ENCODE measurements at regions not wholly inside any gene's neighbourhood (a gene's known extent, or its start where the extent isn't known, plus 50 kb on each side); places are given as distances from the start of the nearest gene placed in this dataset.

DNA sequence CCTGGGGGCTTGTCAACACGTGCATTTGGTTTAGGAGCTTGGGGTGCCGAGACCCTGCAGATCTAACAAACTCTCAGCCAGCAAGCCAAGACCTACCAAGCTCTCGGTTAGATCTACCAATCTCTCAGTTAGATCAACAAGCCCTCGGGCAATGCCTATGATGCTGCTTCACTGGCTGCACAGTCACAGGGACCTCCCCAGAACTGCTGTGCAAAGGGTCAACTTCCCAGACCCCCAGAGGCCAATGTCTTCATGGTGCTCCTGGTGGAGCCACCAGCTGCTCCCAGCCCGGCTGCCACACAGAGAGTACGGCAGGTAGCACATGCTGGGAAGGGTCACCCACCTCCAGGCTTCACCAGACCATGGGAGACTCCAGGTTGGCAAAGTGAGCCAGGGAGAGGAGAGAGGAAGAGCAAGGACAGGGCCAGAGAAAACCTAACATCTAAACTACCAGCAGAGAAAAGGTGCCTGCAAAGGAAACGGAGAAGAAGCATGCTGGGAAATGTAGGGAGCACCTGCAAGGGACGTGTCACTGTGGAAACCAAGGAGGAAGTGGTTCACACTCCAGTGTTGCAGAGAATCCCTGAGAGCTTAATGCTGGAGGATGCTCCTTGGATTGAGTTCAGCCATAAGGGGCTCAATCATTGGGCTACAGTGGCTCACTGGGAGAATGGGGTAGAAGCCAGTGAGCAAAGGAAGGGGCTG lies 51.5 kb upstream of the GDF10 start:
- Histone ChIP-seq H3K36me3 (replicated peaks; ENCODE audit: control insufficient read depth, insufficient read depth, low read length) (no peaks in the 10 kb centered on the region), H3K27me3 (ENCODE audit: control insufficient read depth, insufficient read depth, low read length) (no peaks in the 10 kb centered on the region), H3K4me3 (ENCODE audit: insufficient read depth, low read depth, low read length) (no peak overlapping the region)
- no peak for DNase-seq

DNA sequence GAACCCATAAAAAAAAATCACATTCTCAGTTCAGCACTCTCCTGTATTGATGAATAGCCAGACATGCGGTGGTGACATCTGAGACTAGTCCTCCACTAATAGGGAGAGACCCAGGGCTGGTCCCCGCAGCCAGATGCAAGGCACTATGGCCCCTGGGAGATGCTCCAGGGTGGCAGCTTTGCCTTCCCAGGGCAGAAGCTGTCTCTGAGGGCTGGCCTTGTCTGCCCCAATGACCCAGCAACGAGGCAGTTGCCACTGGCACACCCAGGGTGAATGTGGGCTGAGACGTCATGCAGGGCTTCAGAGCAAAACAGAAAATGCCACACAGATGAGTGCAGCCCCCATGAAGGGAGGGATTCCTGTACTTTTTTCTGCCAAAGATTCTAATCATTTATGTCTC lies 50.1 kb upstream of the GDF10 start:
- Histone ChIP-seq H3K4me3 (ENCODE audit: insufficient read depth, low read depth, low read length) (no peak overlapping the region), H3K36me3 (replicated peaks; ENCODE audit: control insufficient read depth, insufficient read depth, low read length) (no peaks in the 10 kb centered on the region), H3K27me3 (ENCODE audit: control insufficient read depth, insufficient read depth, low read length) (no peaks in the 10 kb centered on the region)
- DNase-seq: no peak
